Naive thymus-derived CD4-positive, alpha-beta T cell (primary cell): ENCODE measurements at regions not wholly inside any gene's neighbourhood (a gene's known extent, or its start where the extent isn't known, plus 50 kb on each side); places are given as distances from the start of the nearest gene placed in this dataset.
A peak's percentile ranks its signal among the peaks of the same experiment; 100 is the strongest.
"Not testable (repeated sequence)": the region's sequence is repeated elsewhere in the genome, so short reads cannot be mapped to it uniquely, and the experiment has no call there.

ENCODE experiments used
- ATAC-seq: fragments of 150-1000 bp; cut with Tn5 transposase; 2 replicates; pipeline ENCODE4 v1.10.0; 2021; ENCODE audit warnings: mild to moderate bottlenecking, moderate library complexity
- CTCF ChIA-PET: fragments of 350-600 bp; sonication (Branson Sonifier 250); formaldehyde crosslinking; loops from one replicate; lab custom pipeline; 2021; ENCODE audit warnings: antibody characterized with exemption; lab: Charles Lee
- POLR2A ChIA-PET: fragments of 350-600 bp; sonication (Branson Sonifier 250); formaldehyde crosslinking; loops from one replicate; lab custom pipeline; 2021; ENCODE audit warnings: antibody characterized with exemption, inconsistent platforms; lab: Charles Lee
- DNase-seq, 9 donors: peaks; one replicate each; pipeline versions ENCODE4 v3.0.0 to v3.0.0-alpha.2; 2020 to 2022; ENCODE audit warnings: mixed read lengths in 1 of 9
- H3K27ac ChIP-seq: one replicate; pipeline ENCODE4 v1.7.0; 2013; ENCODE audit warnings: mild to moderate bottlenecking, low read depth, low read length, moderate library complexity
- H3K27me3 ChIP-seq, 2 donors: one replicate each; pipeline ENCODE4 v1.7.0; 2013; ENCODE audit warnings: low read length in 2 of 2, mild to moderate bottlenecking in 2 of 2, moderate library complexity in 2 of 2; ENCODE audit not compliant: control insufficient read depth in 2 of 2, insufficient read depth in 2 of 2
- H3K36me3 ChIP-seq, 3 experiments: 1 replicate in 2 of 3; 2 replicates in 1 of 3; pipeline ENCODE4 v1.7.0; 2013; ENCODE audit warnings: low read length in 3 of 3, mild to moderate bottlenecking in 3 of 3, moderate library complexity in 1 of 3; ENCODE audit not compliant: insufficient read depth in 3 of 3, control insufficient read depth in 2 of 3
- H3K4me1 ChIP-seq, 2 donors: one replicate each; pipeline ENCODE4 v1.7.0; 2013; ENCODE audit warnings: low read length in 2 of 2, mild to moderate bottlenecking in 2 of 2, moderate library complexity in 1 of 2; ENCODE audit not compliant: control insufficient read depth in 2 of 2, insufficient read depth in 2 of 2
- H3K4me3 ChIP-seq: 2 replicates; pipeline ENCODE4 v1.7.0; 2013; ENCODE audit warnings: mild to moderate bottlenecking, low read length
- H3K9me3 ChIP-seq, 3 experiments: 1 replicate in 2 of 3; 2 replicates in 1 of 3; pipeline ENCODE4 v1.7.0; 2013; ENCODE audit warnings: low read length in 3 of 3; ENCODE audit not compliant: control insufficient read depth in 2 of 3
- H3K27ac Mint-ChIP-seq, 9 donors: one replicate each; pipeline ENCODE4 v1.8.0; 2020 to 2022; ENCODE audit warnings: mixed read lengths in 9 of 9, mild to moderate bottlenecking in 8 of 9, moderate library complexity in 5 of 9, inconsistent platforms in 2 of 9
- H3K27me3 Mint-ChIP-seq, 5 donors: one replicate each; pipeline ENCODE4 v1.8.0; 2021 to 2022; ENCODE audit warnings: mixed read lengths in 5 of 5, mild to moderate bottlenecking in 1 of 5
- H3K36me3 Mint-ChIP-seq, 5 donors: one replicate each; pipeline ENCODE4 v1.8.0; 2020 to 2022; ENCODE audit warnings: mixed read lengths in 5 of 5, mild to moderate bottlenecking in 3 of 5, inconsistent platforms in 1 of 5
- H3K4me1 Mint-ChIP-seq, 7 donors: one replicate each; pipeline ENCODE4 v1.8.0; 2020 to 2022; ENCODE audit warnings: mixed read lengths in 7 of 7, mild to moderate bottlenecking in 3 of 7, inconsistent platforms in 1 of 7
- H3K4me3 Mint-ChIP-seq, 10 donors: one replicate each; pipeline ENCODE4 v1.8.0; 2020 to 2022; ENCODE audit warnings: mild to moderate bottlenecking in 10 of 10, mixed read lengths in 10 of 10, moderate library complexity in 6 of 10, inconsistent platforms in 2 of 10
- H3K9me3 Mint-ChIP-seq, 11 donors: one replicate each; pipeline ENCODE4 v1.8.0; 2020 to 2022; ENCODE audit warnings: mixed read lengths in 11 of 11, mild to moderate bottlenecking in 4 of 11, inconsistent platforms in 1 of 11, moderate library complexity in 1 of 11
- intact Hi-C, 2 donors: fragments of 100-400 bp; cut with micrococcal nuclease; formaldehyde crosslinking; loops; one replicate each; pipeline ENCODE4 v1.15.1; 2023

DNA sequence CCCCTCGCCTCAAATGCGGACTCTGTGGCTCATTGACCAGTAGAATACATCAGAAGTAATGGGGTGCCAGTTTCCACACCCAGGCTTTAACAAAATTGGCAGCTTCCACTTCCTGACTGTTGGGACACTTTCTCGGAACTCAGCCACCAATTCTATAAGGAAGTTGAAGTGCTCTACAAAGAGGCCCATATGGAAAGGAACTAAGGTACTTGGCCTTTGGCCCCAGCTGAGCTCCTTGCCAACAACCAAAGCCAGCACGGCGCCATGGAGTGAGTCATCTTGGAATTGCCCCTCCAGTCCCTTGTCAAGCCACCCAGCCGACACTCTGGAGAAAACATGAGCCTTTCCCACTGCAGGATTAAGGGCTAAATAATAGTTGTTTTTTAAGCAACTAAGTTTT lies 262.2 kb upstream of the INTU start:
- intact Hi-C loops: no loop called here
- ChIA-PET POLR2A (no interaction called here), CTCF (no interaction called here)
- H3K9me3 ChIP-seq: no peaks in the 10 kb centered on the region
- Mint-ChIP-seq H3K27me3 (no peaks in the 10 kb centered on the region), H3K36me3 (no peaks in the 10 kb centered on the region), H3K27ac (no peak overlapping the region), H3K9me3 (peaks cover 0 to 14% (median 4%) of the 10 kb centered on the region in 11 donors), H3K4me3 (no peak overlapping the region), H3K4me1 (no peaks in the 10 kb centered on the region)
- no peak for DNase-seq
- H3K27ac ChIP-seq: no peak overlapping the region
- ATAC-seq: no peak
- H3K36me3 ChIP-seq: no peaks in the 10 kb centered on the region
- H3K27me3 ChIP-seq: no peaks in the 10 kb centered on the region
- no peak overlapping the region for H3K4me3 ChIP-seq
- H3K4me1 ChIP-seq: no peaks in the 10 kb centered on the region

DNA sequence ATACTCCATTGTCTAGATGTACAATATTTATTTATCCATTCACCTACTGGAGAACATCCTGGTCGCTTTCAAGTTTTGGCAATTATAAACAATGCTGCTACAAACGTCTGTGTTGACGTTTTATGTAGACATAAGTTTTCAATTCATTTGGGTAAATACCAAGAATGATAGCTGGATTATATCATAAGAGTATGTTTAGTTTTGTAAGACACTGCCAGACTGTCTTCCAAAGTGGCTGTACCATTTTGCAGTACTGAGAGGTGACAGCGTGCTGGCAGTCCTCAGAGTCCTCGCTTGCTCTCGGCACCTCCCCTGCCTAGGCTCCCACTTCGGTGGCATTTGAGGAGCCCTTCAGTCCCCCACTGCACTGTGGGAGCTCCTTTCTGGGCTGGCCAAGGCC lies 253.3 kb upstream of the INTU start:
- H3K36me3 Mint-ChIP-seq: no peaks in the 10 kb centered on the region
- Histone ChIP-seq H3K9me3 (no peaks in the 10 kb centered on the region), H3K36me3 (no peaks in the 10 kb centered on the region), H3K4me1 (no peaks in the 10 kb centered on the region), H3K27ac (no peak overlapping the region), H3K27me3 (no peaks in the 10 kb centered on the region), H3K4me3 (no peak overlapping the region)
- H3K27me3 Mint-ChIP-seq: no peaks in the 10 kb centered on the region
- no peak overlapping the region for H3K27ac Mint-ChIP-seq
- H3K4me3 Mint-ChIP-seq: no peak overlapping the region
- ATAC-seq (no peak), DNase-seq (no peak)
- no peaks in the 10 kb centered on the region for H3K4me1 Mint-ChIP-seq
- intact Hi-C loops: no loop called here
- ChIA-PET POLR2A (no interaction called here), CTCF (no interaction called here)
- H3K9me3 Mint-ChIP-seq: peaks cover 0 to 14% (median 4%) of the 10 kb centered on the region in 11 donors

DNA sequence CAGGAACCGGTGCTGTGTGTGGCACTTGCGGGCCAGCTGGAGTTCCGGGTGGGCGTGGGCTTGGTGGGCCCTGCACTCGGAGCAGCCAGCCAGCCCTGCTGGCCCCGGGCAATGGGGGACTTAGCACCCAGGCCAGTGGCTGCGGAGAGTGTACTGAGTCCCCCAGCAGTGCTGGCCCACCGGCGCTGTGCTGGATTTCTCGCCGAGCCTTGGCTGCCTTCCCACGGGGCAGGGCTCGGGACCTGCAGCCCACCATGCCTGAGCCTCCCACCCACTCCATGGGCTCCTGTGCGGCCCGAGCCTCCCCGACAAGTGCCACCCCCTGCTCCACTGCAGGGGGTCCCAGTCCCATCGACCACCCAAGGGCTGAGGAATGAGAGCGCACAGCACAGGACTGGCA lies 252.8 kb upstream of the INTU start:
- H3K9me3 Mint-ChIP-seq, H3K27ac Mint-ChIP-seq, intact Hi-C loops, H3K9me3 ChIP-seq, H3K27me3 Mint-ChIP-seq, H3K4me3 Mint-ChIP-seq, H3K36me3 ChIP-seq, H3K27ac ChIP-seq, H3K36me3 Mint-ChIP-seq, H3K27me3 ChIP-seq, H3K4me1 Mint-ChIP-seq, CTCF ChIA-PET, ATAC-seq, POLR2A ChIA-PET, H3K4me1 ChIP-seq, DNase-seq, H3K4me3 ChIP-seq: not testable (repeated sequence)

DNA sequence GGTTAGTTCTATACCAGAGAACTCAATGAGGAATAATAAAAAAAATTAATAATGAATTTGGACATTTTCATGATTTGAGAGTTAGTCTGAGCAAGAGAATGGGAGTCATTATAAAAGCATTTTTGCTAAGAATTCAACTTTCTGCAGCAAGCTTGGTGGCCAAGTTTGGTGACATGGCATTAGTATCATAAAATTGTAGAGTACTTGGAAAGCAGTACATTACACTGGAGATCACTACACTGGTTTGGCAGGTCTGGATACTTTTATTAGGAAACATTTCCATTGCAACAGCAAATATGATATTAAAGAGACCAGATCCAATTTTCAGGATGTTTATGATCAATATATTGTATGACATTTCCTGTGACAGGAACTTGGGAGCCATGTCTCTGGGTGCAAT lies 249.1 kb upstream of the INTU start:
- no peak overlapping the region for H3K27ac ChIP-seq
- Mint-ChIP-seq H3K27me3 (no peaks in the 10 kb centered on the region), H3K27ac (no peak overlapping the region), H3K4me1 (no peaks in the 10 kb centered on the region), H3K9me3 (peaks cover 0 to 5% (median 2%) of the 10 kb centered on the region in 11 donors), H3K4me3 (no peak overlapping the region), H3K36me3 (no peaks in the 10 kb centered on the region)
- no peak for ATAC-seq
- POLR2A ChIA-PET: no interaction called here
- no peak for DNase-seq
- H3K27me3 ChIP-seq: no peaks in the 10 kb centered on the region
- CTCF ChIA-PET: no interaction called here
- no peaks in the 10 kb centered on the region for H3K36me3 ChIP-seq
- intact Hi-C loops: no loop called here
- H3K4me3 ChIP-seq: no peak overlapping the region
- no peaks in the 10 kb centered on the region for H3K9me3 ChIP-seq
- H3K4me1 ChIP-seq: no peaks in the 10 kb centered on the region

DNA sequence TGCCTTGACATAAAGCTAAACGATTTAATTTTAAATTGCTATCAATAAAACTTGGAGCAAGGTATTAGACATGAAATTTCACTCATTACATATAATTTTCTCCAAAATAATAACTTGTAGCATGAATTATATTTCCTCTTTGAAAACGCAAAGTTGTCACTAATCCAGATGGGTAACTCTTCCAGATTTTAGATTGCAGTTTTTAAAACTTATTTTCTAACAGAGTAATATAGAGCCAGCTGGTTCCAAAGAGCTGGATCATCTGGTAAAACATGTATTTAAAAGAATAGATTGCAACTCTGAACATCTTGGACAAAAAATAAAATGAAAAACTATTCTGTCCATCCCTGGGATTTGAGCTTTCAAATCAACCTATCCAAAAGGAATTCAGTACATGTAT lies 238.2 kb upstream of the INTU start:
- Histone ChIP-seq H3K4me1 (no peaks in the 10 kb centered on the region), H3K27ac (no peak overlapping the region), H3K9me3 (no peaks in the 10 kb centered on the region), H3K36me3 (no peaks in the 10 kb centered on the region), H3K27me3 (no peaks in the 10 kb centered on the region), H3K4me3 (no peak overlapping the region)
- intact Hi-C loops: no loop called here
- DNase-seq: no peak
- Mint-ChIP-seq H3K27me3 (no peaks in the 10 kb centered on the region), H3K9me3 (peaks cover 0 to 4% (median 0%) of the 10 kb centered on the region in 11 donors), H3K36me3 (no peaks in the 10 kb centered on the region), H3K4me3 (no peak overlapping the region), H3K27ac (no peak overlapping the region), H3K4me1 (no peaks in the 10 kb centered on the region)
- CTCF ChIA-PET: no interaction called here
- POLR2A ChIA-PET: no interaction called here
- no peak for ATAC-seq

DNA sequence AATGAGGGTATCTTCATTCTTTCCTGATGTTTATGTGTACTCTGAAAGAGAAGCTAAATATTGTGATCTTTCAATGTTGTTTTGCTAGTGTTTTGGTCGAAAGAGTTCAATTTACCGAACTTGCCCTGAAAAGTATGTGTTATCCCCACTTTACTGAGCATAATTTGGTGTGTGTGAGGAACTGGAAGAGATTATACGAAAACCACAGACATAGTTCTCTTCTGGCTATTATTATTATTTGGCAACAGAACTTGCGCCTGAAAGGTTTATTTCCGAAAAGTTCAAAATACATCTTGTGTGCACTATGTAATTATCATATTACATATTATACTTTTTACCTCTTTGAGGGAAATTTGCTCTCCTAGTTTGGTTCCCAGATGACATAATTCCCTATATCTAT lies 232.5 kb upstream of the INTU start:
- Histone ChIP-seq H3K4me3 (no peak overlapping the region), H3K9me3 (no peaks in the 10 kb centered on the region), H3K27ac (no peak overlapping the region), H3K36me3 (no peaks in the 10 kb centered on the region), H3K4me1 (no peaks in the 10 kb centered on the region), H3K27me3 (no peaks in the 10 kb centered on the region)
- ChIA-PET POLR2A (no interaction called here), CTCF (no interaction called here)
- H3K9me3 Mint-ChIP-seq: peaks cover 0 to 2% (median 0%) of the 10 kb centered on the region in 11 donors
- H3K27ac Mint-ChIP-seq: no peak overlapping the region
- H3K4me3 Mint-ChIP-seq: no peak overlapping the region
- no peak for ATAC-seq
- H3K27me3 Mint-ChIP-seq: peaks cover 0 to 4% (median 0%) of the 10 kb centered on the region in 5 donors
- intact Hi-C loops: no loop called here
- no peaks in the 10 kb centered on the region for H3K36me3 Mint-ChIP-seq
- DNase-seq: no peak
- no peaks in the 10 kb centered on the region for H3K4me1 Mint-ChIP-seq

DNA sequence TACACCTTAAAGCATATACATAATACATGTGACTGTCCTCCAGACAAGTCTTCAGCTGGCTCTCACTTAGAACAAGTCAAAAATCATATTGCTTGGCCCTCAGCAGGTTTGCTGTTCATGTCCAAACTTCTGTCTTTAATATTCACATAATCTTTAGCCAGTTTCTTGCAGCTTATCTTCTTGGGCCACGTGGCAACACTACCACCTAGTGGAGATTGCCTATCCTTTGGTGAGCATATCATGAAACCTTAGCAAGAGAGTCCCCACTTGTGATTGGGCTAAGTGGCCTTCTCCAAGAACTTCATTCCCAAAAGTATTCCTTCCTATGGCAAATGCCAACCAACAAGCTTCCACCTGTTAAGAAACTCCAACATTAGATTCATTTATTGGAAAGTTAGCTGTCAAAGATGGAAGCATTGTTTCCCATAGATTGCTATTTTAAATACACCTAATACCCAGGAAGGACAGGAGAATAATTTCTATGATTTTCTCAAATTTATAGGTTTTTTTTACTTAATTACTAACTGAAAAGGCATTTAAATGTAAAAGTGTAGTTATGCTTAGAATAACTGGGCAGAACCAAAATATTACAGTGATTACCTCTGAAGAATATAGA lies 231.9 kb upstream of the INTU start:
- Histone ChIP-seq H3K4me1 (no peaks in the 10 kb centered on the region), H3K27ac (no peak overlapping the region), H3K9me3 (no peaks in the 10 kb centered on the region), H3K4me3 (no peak overlapping the region), H3K27me3 (no peaks in the 10 kb centered on the region), H3K36me3 (no peaks in the 10 kb centered on the region)
- H3K27me3 Mint-ChIP-seq: peaks cover 0 to 4% (median 0%) of the 10 kb centered on the region in 5 donors
- peaks cover 0 to 2% (median 0%) of the 10 kb centered on the region in 11 donors for H3K9me3 Mint-ChIP-seq
- intact Hi-C loops: no loop called here
- CTCF ChIA-PET: no interaction called here
- no peaks in the 10 kb centered on the region for H3K4me1 Mint-ChIP-seq
- POLR2A ChIA-PET: no interaction called here
- H3K4me3 Mint-ChIP-seq: no peak overlapping the region
- no peak for ATAC-seq
- DNase-seq: peak in 1 of 9 donors; percentile 30
- no peak overlapping the region for H3K27ac Mint-ChIP-seq
- no peaks in the 10 kb centered on the region for H3K36me3 Mint-ChIP-seq
